Fibroblast of skin of back (primary cell): ENCODE measurements at regions not wholly inside any gene's neighbourhood (a gene's known extent, or its start where the extent isn't known, plus 50 kb on each side); places are given as distances from the start of the nearest gene placed in this dataset.
"Not testable (repeated sequence)": the region's sequence is repeated elsewhere in the genome, so short reads cannot be mapped to it uniquely, and the experiment has no call there.

Experiments used
- DNase-seq: peaks from one replicate; pipeline ENCODE4 v3.0.0-alpha.2; 2013

DNA sequence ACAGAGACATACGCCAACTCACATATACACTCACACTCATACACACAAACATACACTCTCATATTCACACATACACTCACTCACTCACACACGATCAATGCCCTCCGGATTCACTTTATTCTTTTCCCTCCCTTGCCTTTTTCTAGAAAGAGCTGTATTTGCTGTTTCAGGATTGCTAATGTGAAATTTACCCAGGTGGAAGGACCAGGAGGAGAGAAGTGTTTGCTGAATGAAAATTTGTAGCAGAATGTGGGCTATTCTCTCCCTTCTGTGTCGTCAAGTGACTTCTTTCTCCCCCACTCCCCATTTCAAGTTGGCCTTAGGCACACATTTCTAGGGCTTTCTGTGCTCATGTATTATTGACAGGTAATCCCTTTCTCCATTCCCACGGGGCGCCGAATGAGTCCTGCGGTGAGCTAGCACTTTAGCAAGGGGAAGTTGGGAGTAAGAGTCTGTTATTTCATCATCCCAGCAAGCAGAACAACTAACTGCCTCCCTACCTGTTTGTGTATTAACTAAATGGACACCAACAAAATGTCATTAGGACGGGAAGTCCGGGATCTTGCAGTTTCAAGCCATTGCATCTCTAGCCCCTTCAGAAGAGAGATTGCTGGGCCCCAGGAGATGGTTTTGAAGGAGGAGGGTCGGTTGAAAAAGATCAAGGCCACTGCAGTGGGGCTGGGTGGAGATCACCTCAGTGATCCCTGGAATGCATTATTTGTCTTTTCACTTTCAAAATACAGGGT is 97.1 kb upstream of the TAF11L2 start:
- no peak for DNase-seq

DNA sequence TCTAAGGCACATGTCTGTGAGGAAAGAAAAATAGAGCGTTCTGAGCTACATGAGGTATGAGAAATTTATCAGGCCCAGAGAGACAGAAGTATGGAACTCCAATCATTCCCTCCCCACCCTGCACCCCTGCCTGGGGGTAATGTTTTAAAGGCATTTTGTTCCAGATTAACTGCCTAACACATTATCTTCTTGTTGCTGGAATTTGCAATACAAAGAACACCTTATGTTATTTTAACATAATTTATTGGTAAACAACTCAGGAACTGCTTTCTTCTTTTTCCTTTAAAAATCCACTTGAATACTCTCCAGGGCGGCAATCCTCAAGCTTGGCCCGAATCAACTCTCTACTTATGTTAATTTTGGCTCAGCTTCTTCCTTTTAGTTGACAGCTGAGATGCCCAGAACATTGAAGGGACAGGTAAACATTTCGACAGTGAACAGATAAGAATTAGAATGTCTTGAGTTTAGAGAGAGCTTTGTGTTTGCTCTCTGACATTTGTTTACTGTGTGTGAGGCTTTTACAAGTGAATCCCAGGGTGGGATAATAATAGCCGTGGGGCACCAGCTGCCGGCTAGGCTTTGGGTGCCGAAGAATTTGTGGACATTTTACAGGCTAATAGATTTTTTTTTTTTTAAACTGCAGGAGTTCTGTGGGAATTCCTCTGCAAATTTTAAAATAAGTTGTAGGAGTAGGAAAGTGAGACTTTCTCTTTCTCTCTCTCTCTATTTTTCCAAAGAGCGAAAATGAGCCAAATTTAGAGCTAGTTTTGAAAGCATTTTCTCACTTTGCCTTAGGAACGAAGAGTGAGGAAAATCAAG is 96.4 kb upstream of the TAF11L2 start:
- no peak for DNase-seq

DNA sequence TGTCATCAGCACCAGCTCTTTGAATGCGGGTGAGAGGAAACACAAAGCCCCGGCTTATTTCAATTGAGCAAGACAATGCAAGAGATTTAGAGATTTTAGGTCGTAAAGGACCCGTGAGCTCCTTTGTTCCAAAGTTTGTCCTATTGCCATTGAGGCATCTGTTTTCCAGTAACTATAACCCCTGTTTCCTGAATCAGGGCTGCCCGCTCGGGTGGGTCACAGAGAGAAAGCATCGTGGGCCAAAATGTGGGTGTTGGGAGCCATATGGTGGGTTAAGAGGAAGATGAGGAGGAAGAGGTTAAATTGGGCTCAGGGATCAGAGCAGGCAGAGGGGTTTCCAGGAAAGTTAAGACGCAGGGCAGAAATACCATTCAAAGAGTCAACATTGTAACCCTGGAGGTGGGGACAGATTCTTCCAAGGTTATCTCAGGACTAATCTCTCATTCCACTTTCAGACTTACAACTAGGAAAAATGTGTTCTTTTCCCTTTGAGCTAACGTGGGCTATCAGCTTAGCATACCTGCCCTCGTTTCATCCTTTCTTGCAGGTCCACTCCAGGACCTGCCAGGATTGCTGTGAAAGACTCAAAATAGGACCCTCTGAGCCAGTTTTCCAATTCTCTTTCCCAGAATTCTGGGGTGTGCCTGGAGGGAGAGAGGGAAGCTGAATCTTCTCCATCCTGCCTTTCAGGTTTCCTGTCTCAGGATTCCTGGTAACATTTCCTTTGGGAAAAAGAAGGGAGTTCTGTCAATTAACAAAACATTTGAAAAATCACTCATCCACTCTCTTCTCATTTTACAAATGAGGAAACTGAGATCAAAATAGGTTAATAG is 95.5 kb upstream of the TAF11L2 start:
- DNase-seq, result no peak

DNA sequence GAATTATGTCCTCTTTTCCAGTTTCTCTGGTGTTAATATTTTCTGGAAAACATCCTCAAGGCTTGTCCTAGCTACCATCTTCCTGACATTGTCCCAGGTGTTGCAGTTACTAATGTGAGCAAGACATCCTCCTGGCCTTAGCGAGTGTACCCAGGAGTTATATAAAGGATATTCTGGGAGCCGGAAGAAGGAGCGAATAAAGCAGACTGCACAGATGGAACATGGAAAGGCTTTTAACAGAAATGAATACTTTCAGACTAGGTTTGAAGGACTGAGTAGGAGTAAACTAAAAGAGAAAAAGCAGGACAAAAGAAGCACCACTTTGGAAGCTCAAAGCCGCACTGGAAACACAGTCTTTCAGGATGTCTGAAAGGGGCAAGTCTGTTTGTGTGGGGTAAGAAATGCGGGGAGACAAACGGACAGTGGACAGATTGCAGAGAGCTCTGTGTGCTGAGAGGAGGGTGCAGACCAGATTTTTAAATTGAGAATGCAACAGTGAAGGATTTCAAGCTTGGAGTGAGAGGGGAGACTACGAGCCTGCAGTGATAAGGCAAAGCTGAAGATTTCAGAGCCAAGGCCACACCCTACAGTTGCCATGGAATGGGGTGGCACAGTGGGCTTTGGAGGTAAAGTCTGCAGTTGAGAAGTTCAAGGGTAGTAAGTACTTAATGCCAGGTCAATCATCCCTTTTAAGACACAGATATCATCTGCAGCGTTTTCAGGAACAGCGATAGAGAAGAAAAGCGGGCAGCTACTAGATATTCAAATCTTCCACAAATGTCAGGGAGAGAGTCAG is 94.1 kb upstream of the TAF11L2 start:
- no peak for DNase-seq

DNA sequence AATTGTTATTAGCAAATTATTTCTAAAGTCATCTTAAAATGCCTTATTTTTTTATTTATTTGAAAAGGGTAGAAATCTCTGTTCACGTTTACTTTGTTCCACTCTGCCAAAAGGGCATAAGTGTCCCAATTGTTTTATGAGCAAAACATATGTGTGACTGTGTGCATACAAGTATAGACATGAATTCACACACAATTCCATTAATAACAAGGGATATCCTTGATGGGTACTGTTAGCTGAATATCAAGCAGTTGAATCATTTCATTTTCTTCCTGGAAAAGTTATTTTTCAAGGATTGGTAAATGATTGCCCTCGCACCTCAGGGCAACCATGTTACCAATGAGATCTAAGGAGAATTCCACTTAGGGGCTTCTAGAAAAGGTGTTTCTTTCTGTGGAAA is 92.1 kb upstream of the TAF11L2 start:
- no peak for DNase-seq

DNA sequence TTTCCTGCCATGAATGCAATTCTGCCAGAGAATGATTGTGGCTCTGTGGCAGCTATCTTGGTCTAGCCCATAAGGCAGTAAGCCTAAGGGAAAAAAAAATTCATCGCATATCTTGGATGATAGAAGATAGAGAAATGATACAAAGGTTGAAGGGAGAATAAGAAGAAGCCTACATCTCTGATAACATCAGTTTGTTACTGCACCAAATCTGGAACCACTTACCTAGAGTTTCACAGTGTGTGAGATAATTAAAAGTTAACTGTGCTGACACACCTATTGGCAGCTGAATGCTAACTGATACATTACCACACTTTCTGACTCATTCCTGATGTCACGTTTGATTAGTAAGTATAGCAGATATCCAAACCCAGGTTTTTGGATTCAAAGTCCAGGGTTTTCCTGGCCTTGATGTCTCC is 91.6 kb upstream of the TAF11L2 start:
- DNase-seq, result no peak

DNA sequence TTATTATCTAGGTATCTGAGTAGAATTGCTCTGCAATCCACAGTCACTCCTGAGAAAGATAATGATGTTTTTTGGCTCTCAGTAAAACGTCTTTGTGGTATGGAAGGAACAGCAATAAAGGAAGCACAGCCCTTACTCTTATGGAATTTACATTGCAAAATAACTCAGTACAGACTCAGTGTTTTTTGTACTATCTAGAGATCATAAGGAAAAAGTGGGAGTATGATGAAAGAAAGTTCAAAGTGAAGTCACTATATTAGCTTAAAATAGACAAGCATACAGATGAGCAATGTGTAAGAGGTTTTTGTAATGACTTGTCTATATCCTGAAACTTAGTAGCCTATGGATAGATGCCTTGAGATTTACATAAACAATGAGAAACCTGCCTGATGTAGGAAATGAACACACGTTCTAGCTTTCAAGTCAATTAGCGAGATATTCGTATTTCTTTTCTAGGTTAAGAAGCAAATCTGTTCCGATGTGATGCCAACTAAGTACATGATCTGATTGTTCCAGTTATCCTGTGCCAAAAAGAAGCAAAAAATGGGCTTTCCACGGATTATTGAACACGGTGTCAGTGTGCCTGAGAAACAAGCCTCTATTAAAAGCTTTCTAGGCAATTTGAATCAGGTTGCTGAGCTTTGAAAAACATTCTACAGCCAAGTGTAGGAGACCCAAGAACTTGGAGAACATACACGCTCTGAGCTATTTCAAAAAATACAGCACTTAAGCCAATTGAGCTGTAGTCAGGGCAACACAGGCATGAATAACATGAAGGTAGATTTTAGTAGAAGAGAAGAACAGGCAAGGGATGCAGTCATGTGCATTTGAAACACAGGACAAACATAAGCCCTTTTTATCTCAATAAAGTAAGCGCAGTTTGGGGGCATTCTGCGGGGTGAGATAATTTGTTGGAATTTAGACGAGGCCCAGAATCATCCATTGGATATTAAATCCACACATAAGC is 86.3 kb upstream of the TAF11L2 start:
- DNase-seq, result peak; percentile 50

DNA sequence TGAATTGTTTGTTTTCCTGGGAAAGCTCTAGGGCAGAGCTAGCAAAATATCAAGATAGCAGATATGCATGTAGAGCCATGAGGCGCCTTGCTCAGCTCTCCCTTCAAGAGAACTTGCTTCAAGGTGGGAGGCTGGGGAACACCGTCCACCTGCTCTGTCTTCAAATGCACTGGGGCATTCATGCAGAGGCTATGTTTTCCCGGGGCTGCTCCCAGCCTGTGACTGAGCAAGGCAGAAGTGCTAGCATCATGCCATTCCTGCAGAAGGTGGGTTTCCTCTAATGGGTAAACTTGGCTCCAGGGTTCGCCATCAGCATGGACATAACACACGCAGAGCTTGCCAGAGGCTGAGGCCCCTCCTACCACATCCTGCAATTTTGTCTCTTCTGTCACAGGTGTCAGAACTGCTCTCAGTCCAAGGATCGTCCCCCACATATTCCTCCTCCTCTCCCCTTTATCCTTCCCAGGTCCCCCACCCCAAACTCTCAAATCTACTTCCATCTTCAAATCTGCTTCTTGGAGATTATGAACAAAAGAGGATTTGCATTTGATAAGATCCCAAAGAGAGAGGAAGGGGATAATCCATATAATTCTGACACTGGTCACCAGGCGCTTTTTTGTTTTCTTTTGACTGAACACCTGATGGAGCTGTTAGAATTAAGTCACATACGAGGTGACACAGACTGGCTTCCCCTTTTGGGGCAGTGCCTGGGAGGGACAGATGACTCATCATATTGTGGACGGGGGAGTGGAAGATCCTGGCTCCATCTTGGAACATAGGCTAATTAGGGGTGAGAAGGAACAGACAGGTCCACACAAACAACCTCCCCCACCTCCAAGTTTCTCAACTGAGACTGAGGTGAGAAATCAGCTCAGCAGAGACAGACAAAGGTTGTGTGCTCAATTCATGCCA is 85.0 kb upstream of the TAF11L2 start:
- no peak for DNase-seq

DNA sequence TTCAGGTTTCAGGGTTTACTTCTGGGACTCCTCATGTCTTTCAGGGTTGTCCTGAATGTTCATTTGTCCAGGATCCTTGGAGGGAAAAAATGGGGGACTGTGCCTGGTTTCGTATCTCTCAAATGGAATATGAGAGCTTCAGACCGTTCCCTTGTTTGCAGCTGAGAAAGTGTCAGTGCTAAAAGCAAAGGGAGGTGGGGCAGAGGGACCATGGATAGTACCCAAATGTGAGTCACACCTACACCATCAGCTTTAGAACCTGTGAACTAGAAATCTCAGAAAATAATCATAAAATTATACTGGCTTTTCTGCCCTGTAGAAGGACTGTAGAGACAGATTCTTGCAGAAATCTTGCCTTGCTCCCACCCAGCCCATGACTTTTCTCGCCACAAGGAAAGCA is 84.3 kb upstream of the TAF11L2 start:
- no peak for DNase-seq

DNA sequence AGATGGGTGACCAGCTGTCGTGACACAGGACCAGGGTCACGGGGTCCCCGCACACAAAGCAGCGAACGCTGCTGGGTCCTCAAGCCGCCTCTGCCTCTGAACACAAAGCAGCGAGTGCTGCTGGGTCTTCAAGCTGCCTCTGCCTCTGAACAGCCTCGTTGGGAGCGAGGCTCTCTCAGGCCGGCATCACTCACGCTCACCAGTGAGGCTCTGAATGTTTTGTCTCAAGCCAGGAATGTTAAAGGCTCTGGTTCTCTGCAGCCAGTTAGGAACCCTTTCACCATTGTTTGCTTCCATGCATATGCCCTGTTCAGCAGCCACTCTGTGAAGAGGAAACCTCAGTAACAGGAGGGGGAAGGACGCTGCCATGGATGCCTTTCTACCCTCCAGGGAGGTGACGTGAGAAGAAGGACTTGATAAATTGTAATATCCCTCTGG is 82.7 kb upstream of the TAF11L2 start:
- DNase-seq, result peak; percentile 38

DNA sequence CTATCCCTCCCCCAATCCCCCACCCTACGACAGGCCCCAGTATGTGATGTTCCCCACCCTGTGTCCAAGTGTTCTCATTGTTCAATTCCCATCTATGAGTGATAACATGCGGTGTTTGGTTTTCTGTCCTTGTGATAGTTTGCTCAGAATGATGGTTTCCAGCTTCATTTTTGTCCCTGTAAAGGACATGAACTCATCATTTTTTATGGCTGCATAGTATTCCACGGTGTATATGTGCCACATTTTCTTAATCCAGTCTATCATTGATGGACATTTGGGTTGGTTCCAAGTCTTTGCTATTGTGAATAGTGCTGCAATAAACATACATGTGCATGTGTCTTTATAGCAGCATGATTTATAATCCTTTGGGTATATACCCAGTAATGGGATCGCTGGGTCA is 81.7 kb upstream of the TAF11L2 start:
- DNase-seq, result not testable (repeated sequence)

DNA sequence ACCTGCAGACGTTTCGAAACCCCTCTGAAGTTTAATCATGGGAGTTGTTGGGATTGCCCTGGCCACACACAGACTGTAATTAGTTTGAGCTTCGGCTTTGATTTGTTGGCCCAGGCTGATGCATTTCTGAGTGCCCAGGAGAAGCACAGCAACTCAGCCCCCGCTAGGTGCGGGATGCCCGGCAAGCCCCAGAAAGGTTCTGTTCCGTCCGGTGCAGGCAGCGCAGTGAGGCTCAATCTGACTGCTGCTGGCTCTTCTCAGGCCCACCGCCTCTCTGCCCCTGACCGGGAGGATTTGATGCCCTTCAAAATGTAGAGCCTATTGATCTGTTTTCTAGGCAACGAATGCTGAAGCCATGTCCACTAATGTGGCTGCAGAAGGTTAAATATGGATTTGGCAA is 73.4 kb upstream of the TAF11L2 start:
- DNase-seq, result no peak

DNA sequence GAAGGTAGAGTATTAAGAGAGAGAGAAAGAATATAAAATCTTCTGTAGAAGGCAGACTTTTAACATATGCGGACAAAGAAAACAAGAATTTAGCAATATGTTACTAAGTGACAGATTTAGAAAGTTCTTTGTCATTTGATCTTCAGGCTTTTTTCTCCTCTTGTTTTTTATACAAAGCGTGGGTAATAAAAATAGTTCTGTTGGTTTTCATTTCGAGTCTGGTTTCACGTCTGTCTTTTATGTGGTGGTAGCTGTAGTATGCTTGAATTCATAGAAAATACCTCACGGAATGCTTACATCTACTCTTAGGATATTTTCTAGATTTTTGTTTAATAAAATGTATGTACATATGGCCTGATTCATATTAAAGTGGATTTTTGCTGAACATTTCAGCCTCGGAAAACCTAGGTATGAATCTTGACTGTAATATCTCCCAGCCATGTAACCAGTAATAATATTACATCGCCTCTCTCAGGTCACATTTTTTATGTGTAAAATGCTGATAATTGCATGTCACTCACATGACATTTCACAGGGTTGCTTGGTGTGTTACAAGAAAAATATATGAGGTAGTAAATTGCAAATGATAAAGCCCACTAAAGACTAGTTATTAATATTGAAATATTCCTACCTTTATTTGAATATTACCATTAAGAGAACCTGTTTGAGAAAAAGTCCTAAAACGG is 72.5 kb upstream of the TAF11L2 start:
- DNase-seq, result no peak

DNA sequence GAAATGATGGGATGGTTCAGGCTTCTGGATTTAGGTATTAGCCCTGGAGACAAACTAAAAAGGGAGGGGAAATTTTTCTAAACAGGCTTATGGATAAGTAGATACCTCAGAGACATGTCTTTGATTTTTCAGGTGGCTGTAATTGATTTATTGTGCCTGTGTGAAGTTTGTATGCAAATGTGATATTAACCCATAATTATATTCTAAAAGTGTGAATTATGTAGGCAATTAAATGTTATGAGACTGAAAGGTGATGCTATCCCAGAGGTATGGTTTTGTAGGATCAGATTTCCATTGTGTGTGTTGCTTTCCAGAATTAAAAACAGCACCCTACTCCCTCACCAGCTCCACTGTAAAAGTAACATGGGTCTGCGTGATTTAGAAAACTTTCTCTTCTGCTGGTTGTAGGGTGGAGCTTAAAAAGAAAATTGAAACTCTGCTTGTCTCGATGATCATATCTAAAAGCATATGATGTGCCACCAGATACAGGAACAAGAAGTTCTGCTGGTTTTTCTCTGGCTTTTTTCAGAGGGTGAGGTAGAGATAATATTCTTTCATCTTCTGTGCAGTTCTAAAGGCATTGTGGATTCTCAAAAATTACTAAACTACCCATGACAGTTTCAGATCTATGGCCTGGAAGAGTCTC is 71.8 kb upstream of the TAF11L2 start:
- no peak for DNase-seq

DNA sequence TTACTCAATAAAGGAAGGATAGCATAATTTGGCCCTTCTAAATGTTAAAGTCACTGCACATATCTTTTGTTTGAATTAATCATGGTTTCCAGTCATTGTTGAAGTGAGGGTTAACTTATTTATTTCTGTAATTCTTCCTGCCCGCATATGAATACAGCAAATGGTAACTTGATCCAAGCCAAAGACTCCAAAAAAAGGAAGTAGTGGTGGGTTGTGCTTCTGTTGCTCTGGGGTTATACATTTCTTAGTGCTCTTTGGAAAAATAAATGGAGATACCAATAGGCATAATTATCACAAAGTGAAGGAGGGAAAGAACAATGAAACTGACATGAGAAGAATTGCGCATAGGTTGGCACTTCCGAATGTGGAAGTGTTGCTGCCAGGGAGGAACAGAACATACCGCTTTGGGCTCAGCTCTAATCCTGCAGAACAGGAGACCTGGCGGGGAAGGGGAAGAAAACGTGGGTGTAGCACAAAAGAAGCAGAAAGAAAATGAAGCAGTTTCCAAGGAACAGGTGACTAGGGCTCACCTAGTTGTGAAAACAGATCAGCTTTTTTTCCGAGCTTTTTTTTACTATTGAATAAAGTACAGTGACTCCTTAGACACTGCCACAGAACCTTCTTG is 69.7 kb upstream of the TAF11L2 start:
- DNase-seq, result no peak

DNA sequence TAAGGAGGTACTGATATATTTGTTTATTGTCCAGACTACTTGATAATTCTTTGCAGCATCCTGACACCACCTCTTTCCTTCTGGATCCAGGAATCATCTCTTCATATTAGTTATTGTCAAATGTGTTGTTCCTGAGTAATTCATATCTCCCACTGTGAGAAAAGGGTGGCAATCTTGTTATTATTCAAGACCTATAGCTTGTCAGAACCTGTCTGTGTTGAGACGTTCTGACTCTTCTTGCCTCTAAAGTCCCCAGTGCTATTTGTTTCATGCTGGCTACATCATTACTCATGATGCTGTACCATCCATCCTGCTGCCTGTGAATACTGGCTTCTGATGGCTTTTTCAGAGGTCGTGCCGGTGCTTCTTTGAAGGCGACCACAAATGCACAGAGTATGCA is 68.7 kb upstream of the TAF11L2 start:
- no peak for DNase-seq

DNA sequence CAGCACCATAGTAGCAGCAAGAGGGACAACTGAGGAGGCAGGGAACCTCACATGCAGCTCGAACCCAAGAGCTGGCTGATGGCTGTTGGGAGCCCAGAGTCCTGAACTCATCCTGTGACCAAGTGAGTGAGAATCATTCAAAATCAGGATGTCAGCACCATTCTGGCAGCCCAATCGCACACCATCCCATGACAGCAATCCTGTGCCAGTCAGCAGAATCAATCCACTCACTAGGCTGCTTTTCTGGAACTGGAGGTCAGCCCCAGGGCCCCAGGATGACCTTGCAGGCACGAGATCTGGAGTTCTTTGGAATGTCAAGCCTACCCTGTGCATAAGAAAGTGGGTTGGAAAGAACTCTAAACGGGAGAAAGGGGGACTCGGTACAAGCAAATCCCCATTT is 67.8 kb upstream of the TAF11L2 start:
- no peak for DNase-seq
